OCI-LY3 (cell line): ENCODE measurements at regions not wholly inside any gene's neighbourhood (a gene's known extent, or its start where the extent isn't known, plus 50 kb on each side); places are given as distances from the start of the nearest gene placed in this dataset.

ENCODE experiments used
- CTCF ChIP-seq: fragments of 200-600, 300-600 bp; sonication (generic); IDR thresholded peaks from 2 replicates; pipeline ENCODE4 v1.5.1; 2014; ENCODE audit warnings: antibody characterized with exemption, low read length, low read depth
- EZH2phosphoT487 ChIP-seq: fragments of 200-600 bp; shearing (Covaris generic); IDR thresholded peaks from 2 replicates; pipeline ENCODE4 v1.6.1; 2018; ENCODE audit warnings: antibody characterized with exemption, mixed run types, low read depth

GRCh38 chr5:135642934-135643333, 64.1 kb upstream of the CXCL14 start:
- TF ChIP-seq CTCF (no peak), EZH2phosphoT487 (no peak)
